ENCODE measurements at regions not wholly inside any gene's neighbourhood (a gene's known extent, or its start where the extent isn't known, plus 50 kb on each side); places are given as distances from the start of the nearest gene placed in this dataset.

- no peak for DNase-seq
Measured at GRCh38 chr6:126747728-126748540, 370.5 kb upstream of the RSPO3 start.

GRCh38 chr6:126753606-126754005, 364.9 kb upstream of the RSPO3 start:
- no peak for DNase-seq

DNA sequence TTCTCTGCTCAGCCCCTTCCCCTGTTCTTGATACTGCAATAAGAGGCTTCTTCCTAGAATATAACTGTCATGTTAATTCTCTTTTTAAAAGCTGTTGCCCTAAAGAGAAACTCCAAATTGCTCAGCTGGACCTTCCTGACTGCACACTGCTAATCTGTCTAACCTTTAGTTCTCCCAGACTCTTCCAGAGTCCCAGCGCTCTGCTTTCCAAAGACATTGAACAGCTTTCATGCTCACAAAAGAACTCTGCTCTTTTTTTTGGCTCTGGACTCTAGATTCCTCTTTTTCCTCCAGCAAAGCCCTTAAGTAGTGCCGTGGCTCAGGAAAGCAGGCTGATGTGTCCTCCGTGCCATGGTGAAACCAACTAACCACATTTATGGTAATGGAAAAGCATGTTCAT, 356.6 kb upstream of the RSPO3 start:
- DNase-seq = no peak

DNA sequence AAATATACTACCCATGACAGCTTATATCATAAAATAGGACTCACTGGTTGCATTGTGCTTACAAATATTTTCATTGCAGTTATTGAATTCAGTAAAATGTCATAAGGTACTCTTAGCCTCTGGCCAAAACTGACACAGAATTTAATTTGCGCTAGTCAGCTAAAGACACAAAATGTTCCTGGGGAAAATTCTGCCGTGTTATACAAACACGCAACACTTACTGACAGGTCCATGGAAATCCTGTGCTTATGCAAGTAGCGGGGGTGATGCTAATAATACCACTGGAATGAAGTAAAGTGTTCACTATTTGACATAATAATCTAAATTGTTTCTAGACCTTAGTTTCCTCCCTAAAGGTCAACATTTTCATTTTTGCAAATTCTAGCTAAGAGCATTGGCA, 354.4 kb upstream of the RSPO3 start:
- no peak for DNase-seq

DNA sequence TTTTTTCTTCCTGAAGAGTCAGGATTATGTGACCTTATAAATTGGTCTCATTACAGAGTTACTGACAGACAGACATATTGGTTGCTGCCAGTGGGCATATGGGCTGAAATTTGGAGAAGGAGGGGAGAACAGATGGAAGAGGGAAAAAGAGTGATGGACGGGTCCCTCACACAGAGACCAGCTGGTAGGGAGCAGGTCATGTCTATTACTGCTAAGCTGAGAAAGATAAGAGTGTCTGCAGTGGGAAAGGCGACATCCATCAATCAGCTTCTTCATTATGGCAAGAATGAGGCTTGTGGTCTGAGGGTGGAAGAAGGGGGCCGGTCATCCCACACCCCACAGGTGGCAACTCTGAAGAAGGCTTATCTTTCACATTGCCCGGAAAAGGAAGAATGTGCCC, 353.8 kb upstream of the RSPO3 start:
- DNase-seq = no peak

DNA sequence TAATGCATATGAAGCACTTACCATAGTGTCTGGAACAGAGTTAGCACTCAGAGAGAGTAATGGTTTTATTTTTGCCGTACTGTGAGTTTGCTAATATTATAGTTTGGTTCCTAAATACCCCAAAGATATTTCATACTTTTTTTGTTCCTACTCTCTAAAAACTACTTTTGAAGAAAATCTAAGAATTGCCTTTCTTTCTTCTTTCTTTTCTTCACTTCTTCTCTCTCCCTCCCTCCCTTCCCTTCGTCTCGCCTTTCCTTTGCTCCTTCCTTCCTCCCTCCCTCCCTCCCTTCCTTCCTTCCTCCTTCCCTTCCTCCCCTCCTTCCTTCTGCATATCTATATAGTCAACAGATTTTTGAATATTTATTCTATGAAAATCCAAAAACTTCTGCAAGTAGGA, 351.7 kb upstream of the RSPO3 start:
- DNase-seq = no peak

DNA sequence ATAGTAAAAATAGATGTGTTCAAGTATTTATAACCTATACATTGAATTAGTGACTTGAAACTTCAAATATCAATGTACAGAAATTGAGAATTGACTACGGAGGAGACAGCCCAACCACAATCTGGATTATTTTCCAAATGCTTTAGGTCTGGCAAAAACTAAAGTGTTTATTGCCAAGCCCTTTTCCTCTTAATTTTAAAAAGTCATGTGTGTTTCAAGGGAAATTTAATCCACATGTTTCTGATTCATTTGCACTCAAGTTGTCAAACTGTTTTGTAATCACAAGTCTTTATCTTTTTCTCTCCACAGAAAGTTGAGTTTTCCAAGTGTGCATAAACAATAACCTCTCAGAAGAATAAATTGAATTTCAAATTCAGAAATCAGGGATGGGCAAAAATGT, 350.8 kb upstream of the RSPO3 start:
- DNase-seq = no peak

- no peak for DNase-seq
Measured at GRCh38 chr6:126770176-126770575, 348.3 kb upstream of the RSPO3 start.

DNA sequence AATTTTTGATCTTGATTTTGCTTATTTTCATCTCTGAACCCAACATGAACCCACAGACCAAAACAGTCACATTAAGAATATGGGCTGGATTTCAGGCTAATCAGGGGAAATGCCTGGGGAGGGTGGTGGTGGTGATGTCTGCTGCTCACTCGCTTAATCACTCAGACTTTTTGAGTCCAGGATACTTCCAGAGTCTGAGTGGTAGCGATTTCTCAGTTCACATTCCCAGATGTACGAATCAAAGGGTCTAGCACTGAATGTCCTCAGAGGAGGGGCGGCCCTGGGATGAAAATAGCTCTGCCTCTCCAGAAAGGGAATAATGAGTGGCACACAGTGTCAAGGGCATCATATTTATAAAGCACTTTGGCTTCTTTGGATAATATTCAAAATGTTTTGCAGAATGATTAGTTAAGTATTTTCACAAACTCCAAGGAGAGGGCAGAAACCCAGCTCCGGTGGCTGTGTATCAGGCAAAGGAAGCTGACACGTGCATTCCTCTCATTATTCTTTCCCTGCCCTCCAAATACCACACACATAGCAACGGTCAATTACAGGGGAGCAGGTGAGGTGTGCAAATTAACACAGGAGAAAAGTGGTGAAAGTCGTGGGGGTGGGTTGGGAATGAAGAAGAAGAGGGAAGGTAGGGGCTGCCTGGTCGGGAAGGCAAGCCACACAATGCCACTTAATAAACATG, 345.2 kb upstream of the RSPO3 start:
- no peak for DNase-seq

DNA sequence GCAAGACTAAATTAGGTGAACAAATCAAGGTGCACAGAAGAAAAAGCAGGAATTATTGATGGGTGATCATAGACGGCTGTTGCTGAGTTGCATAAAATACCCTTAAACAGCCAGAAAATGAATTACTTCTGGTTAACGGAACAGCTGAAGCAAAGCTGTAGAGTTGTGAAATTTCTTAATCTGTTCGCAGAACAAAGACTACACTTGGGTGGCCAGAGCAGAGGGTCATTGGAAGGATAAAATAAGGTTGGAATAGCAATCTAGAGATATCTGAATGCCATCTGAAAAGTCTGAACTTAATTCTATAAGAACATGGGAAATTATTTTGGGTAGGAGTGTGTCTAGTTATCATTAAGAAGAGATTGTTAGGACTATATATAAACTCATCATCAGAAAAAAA, 339.1 kb upstream of the RSPO3 start:
- no peak for DNase-seq

- no peak for DNase-seq
Measured at GRCh38 chr6:126781582-126781981, 336.9 kb upstream of the RSPO3 start.

GRCh38 chr6:126784161-126784790, 334.2 kb upstream of the RSPO3 start:
- no peak for DNase-seq

GRCh38 chr6:126786262-126786661, 332.2 kb upstream of the RSPO3 start:
- DNase-seq = no peak

GRCh38 chr6:126787635-126788034, 330.8 kb upstream of the RSPO3 start:
- no peak for DNase-seq

DNA sequence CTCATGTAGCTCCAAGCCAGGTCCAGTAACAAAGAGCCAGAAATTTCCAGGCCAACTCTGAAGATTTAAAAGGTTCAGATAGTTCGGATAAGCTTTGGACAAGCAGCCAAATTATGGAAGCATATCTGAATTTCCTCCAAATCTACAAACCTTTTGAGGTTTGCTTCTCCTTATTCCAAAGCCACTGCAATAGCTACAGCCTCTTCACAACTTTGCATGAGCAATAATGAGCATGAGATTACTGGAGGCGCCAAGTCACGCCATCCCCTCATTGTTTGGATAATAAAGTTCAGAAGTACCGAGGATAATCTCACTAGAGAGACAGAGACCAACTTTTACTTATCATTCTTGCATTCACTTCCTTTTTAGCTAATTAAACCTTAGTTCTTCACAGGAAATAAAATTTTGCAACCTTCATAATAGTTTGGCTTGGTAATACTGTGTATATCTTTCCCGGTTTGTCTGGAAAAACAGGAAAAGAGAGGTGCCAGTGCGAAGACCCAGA, 329.6 kb upstream of the RSPO3 start:
- no peak for DNase-seq

GRCh38 chr6:126792340-126793085, 326.0 kb upstream of the RSPO3 start:
- no peak for DNase-seq

DNA sequence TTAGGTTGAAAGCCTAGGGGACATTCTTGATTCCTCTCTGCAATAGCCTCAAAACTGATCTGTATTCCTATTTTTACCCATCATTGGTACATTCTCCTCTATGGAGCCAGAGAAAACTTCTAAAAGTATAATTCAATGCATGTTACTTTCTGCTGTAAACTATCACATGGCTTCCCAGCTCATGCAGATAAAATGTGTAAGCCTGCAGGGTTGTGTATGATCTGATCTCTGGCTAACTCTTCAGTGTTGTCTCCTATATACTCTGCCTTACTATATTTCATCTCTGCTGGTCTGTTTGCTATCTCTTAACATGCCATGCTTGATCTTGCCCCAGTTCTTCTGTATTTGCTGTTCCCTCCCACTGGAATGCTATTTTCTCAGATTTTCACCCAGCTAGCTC, 323.3 kb upstream of the RSPO3 start:
- DNase-seq = no peak

GRCh38 chr6:126797981-126798380, 320.5 kb upstream of the RSPO3 start:
- no peak for DNase-seq

- no peak for DNase-seq
Measured at GRCh38 chr6:126803769-126804168, 314.7 kb upstream of the RSPO3 start.

DNA sequence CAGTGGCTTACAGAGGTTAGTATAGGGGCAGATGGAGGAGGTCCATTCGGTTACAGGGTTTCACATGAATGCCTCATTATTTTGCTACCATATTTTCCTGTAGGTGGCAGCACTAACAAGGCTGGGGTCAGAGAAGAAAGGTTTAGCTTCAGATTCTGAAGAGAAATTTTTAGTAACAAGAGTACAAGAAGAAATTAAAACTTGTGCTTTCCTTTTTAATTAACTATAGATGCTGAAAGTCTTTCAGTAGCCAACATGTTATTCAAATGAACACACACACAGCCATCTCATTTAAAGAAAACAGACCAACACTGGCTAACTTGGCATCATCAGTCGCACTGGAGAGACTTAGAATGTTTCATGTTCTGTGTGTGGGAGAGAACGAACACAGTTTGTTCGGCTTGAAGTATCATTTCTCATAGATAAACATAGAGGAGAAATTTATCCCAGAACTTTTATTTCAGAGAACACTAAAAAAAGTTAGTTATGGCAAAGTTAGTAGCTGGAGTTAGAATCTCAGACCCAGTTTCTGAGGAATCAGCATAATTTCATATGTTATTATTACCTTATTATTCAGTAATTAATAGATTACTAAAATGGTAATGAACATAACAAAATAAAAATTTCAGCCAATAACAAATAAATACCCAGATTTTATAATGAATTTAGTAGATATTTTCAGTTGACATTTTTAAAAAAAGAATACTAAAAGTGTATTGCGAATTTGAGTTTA, 314.0 kb upstream of the RSPO3 start:
- peak in 5 of 56 donors; percentile 2 to 19 (median 7) for DNase-seq

GRCh38 chr6:126805861-126806260, 312.6 kb upstream of the RSPO3 start:
- DNase-seq = no peak

Data from amygdala (tissue), 56 donors.